MM.1S (cell line): ENCODE measurements at regions not wholly inside any gene's neighbourhood (a gene's known extent, or its start where the extent isn't known, plus 50 kb on each side); places are given as distances from the start of the nearest gene placed in this dataset.

ENCODE experiments used
- EZH2 ChIP-seq: fragments of 300-600 bp; sonication (generic); optimal IDR thresholded peaks from 2 replicates; pipeline ENCODE3; 2017; ENCODE audit warnings: low read depth, mild to moderate bottlenecking, antibody characterized with exemption, low read length, mixed read lengths
- TF ChIP-seq, protein P1 (sequence below): fragments of 300-600 bp; sonication (generic); IDR thresholded peaks from 2 replicates; pipeline ENCODE4 v1.5.1; 2016; ENCODE audit warnings: antibody characterized with exemption, low read length, mixed read lengths

DNA sequence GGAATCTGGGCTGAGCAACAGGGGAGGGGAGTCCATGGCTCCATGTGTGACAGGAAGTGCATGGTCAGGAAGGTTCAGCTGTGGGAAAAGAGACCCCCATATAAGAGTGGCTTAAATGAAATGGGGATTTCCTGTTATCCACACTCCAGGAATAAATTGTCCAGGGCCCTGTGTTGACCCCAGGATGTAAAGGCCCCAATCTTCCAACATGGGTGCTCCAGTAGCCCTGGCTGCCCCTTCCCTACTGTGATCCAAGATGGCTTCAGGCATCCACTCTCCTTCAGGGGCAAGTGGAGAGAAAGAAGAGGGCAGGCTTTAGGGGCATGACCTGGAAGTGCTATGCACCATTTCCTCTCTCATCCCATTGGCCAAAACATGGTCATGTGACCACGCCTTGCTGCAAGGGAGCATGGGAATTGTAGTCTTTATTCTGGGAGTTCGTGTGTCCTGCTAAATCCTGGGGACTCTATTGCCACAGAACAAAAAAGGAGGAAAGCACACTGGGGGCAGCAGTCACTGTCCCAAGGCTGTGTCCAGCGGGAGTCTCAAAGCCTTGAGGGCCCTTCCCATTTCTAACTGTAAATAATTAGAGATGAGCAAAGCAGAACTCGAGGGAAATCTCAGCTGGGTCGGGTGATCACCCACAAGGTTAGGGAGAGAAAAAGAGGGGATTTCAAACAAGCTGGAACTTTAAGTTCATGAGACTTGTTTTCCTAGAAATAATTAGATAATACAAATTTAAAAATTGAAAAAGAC lies 289.2 kb downstream of the ADGRD1 start:
- TF ChIP-seq, protein P1, sequence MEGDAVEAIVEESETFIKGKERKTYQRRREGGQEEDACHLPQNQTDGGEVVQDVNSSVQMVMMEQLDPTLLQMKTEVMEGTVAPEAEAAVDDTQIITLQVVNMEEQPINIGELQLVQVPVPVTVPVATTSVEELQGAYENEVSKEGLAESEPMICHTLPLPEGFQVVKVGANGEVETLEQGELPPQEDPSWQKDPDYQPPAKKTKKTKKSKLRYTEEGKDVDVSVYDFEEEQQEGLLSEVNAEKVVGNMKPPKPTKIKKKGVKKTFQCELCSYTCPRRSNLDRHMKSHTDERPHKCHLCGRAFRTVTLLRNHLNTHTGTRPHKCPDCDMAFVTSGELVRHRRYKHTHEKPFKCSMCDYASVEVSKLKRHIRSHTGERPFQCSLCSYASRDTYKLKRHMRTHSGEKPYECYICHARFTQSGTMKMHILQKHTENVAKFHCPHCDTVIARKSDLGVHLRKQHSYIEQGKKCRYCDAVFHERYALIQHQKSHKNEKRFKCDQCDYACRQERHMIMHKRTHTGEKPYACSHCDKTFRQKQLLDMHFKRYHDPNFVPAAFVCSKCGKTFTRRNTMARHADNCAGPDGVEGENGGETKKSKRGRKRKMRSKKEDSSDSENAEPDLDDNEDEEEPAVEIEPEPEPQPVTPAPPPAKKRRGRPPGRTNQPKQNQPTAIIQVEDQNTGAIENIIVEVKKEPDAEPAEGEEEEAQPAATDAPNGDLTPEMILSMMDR: no peak
- no peak for TF ChIP-seq EZH2
